ENCODE measurements at regions not wholly inside any gene's neighbourhood (a gene's known extent, or its start where the extent isn't known, plus 50 kb on each side); places are given as distances from the start of the nearest gene placed in this dataset.

DNA sequence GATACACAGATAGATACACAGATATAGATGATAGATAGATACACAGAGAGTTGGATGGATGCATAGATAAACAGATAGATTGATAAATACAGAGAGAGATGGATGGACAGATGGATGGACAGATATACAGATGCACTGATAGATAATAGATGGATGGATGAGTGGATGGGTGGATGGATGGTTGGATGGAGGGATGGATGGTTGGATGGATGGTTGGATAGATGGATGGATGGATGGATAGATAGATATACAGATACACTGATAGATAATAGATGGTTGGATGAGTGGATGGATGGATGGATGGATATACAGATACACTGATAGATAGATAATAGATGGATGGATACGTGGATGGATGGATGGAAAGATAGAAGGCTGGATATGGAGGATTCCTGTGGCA is 290.0 kb upstream of the SHH start:
- DNase-seq (ENCODE audit: low read depth in 2 of 2) = no peak

DNA sequence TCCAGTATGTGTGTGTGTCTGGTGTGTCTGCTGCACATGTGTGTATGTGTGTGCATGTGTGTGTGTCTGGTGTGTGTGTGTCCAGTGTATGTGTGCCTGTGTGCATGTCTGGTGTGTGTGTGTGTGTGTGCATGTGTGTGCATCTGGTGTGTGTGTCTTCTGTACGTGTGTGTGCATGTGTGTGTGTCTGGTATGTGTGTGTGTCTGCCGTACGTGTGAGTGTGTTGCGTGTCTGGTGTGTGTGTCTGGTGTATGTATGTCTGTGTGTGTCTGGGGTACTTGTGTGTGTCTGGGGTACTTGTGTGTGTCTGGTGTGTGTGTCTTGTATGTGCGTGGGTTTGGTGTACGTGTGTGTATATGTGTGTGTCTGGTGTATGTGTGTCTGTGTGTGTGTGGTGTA is 289.1 kb upstream of the SHH start:
- DNase-seq (ENCODE audit: low read depth in 2 of 2) = no peak

DNA sequence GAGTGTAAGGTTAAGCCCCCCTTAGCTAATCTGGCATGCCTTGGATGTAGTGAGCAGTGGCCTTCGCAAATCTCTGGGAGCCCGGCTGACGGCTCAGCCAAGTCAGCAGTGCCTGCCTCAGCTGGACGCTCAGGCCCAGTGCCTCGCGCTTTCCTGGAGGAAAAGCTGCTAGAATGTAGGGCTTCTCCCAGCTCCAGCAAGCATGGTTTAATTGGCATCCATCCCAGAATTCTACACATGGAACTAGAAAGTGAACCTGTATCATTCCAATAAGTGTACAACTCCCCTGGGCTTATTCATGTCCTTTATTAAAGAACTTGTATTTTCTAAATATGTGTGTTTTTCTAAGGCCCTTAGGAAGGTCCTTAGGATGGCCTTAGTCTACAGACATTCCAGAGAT is 287.8 kb upstream of the SHH start:
- no peak for DNase-seq (ENCODE audit: low read depth in 2 of 2)

DNA sequence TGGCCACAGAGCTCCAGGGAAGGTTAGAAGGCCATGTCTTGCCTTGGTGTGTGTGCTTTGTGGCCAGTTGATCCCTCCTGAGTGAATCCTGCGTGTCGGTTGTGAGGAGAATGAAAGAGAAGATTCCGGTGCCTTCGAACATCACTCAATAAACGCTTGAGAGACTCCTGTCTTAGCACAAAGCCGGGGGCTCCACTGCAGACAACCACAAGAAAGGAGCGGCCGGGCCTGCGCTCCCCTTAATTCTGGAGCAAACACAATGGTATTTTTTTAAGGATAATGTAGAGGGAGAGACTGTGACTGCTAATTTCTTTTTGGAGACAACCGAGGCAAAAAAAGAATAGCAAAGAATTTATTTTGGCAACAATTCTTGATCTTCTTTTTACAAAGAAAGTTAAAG is 286.8 kb upstream of the SHH start:
- no peak for DNase-seq (ENCODE audit: low read depth in 2 of 2)

DNA sequence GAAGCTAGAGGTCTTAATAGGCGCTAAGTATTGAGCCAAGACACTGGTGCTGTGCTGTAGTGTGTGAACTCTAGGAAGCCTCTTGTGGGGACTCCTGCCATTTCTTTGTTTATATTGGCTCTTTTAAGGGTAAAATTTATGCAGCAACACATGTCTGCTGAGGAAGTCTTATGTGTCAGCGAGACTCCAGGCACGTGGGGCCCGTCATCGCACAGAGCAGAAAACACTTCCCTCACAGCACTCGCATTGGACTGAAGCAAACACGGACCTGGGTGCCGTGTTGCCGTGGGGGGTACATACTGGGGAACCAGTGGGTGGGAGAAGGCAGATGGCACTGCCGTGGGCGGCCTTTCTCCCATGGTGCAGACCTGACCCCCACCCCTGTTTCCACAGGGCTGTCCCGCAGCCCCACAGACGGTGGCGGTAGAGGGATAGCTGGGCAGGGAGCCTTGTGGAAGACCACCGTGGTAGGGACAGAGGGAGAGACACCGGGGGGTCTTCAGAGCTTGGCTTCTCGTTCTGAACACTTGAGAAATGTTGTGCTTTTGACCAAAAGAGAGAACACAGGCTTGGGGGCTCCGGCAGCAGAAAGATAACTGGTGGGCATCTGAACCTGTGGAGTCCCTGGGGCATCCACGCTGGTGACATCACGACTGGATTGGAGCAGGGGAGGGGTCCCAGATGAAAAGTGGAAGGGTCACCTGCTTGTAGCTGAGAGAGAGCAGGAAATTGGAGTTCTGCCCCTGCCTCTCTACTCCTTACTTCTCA is 284.7 kb upstream of the SHH start:
- DNase-seq (ENCODE audit: low read depth in 2 of 2) = no peak

DNA sequence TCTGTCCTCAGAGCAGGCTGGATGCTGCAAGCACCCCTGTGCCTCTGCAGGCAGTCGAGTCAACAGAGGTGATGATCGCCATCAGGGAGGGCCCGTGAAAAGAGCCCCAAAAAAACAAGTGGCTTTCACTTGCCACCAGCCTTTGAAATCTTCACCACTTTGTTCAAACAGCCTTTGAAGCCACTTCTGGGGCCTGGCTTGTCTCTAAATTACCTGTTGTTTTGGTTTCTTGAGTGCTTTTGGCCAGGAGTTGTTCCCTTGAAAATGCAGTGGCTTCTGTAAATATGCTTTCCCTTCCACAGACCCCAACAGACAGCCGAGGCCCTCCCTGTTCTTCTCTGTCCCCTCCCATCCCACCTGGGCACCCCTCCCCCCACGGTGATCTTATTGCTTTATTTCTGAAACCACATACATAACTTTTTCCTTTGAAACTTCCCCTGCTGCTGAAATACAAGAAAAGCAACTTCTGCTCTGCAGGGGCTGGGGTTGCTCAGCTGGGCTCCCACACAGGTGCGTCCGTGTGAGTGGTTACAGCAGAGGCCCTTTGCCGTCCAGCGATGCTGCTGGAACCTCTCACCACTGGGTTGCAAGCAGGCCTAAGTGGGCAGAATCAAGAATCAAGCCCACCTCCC is 283.8 kb upstream of the SHH start:
- peak in 1 of 2 donors; percentile 6 for DNase-seq (ENCODE audit: low read depth in 2 of 2)

DNA sequence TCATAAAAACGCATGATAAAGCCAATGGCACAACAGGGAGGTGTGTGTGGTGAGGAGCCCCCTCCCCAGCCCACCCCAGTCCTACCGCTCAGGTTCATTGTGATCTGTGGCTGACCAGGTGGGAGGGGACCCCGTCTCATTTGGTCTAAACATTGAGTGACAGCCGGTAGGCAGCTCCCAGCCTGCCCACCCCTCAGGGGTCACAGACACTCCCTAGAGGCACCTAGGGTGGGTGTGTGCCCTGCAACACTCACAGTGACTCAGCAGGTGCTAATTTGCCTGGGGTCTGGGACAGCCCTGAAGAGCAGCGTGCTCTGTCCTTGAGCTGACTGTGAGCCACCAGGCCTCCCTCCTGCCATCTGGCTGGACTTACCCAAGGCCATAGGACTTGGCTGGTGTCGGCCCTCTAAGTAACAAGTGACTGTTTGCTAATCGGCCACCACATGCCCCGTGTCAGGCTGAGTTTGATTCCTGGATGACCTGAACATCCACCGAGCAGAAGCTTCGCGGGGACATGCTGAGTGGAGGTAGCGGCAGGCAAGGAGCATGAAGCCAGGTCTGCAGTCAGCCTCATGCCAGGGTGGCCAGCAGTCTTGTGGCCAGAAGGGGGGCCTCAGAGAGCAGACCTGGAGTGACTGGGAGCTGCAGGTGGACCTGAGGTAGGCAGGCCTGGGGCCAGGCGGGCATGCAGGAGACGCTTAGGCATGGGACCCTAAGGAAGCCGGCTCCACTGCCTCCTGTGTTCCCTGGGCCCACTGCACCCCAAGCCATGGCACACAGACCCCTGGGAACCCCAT is 282.3 kb upstream of the SHH start:
- no peak for DNase-seq (ENCODE audit: low read depth in 2 of 2)

DNA sequence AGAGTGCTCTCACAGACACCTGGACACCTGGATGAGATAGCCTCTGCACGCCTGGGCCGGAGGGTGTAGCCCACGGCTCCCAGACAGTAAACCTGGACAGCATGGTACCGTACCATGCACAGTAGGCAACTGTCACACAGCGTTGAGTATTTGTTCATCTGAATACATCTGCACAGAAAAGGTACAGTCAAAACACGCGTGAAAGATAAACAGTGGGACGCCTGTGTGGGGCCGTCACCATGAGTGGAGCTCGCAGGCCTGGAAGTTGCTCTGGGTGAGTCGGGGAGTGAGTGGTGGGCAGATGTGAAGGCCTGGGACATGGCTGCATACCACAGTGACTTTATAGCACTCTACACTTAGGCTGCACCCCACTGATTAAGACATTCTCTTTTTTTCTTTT is 280.0 kb upstream of the SHH start:
- DNase-seq (ENCODE audit: low read depth in 2 of 2) = no peak

DNA sequence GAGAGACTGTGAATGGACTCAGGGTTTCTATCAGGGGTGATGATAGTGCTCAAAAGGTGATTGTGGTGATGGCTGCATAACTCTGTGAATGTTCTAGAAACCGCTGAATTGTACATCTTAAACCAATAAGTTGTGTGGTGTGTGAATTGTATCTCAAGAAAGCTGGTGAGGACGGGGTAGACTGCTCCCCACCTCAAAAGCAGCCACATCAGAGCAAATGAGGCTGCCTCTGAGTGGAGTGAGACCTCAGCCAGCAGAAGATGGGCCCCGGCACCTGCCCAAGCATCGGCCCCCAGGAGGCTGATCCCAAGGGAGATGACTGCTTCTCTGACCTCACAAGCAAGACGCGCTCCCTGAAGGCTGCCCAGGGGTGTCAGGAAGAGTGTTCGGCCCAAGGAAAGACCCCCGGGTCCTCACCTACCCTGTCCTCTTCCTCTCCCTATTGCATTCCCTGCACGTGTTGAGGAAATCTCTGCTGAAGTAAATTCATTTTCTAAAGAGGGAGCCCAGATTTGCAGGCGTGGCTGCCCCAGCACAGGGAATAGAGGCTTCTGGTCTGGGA is 279.3 kb upstream of the SHH start:
- DNase-seq (ENCODE audit: low read depth in 2 of 2) = no peak

DNA sequence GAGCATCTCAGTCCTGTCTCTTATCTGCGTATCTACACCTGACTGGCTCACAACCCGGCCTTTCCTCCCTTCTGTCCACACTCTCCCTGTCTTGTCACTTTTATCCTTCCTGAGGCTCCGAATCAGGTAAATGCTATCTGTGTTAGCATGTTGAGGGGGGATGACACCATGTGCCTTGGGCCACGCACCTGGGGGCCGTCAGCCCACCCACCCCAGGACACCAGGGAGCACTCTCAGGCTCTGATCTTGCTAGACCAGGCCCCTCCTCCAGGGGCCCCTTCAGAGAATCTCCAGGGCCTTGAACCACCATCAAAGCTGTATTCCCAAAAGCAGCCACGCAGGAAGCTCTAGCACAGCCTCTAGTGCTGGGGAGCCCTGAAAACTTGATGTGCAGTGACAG is 278.7 kb upstream of the SHH start:
- DNase-seq (ENCODE audit: low read depth in 2 of 2) = no peak

DNA sequence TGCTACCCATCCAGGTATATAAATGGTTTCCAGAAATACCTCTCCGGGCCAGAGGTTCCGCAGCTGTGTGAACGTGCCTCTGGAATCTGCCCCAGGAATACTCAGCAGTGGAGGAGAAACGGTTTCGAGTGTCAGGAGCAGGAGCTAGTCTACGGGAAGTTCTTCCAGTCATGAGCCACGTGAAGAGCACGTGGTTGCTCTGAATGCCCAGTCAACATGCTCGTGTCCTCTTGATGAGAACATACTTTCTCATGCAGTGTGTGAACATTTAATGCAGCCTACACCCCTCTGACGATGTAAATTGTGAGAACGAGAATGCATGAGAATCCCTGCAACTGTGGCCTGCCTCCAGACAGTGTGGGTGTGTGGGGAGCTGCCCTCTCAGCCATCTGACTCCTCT is 277.0 kb upstream of the SHH start:
- DNase-seq (ENCODE audit: low read depth in 2 of 2) = no peak

DNA sequence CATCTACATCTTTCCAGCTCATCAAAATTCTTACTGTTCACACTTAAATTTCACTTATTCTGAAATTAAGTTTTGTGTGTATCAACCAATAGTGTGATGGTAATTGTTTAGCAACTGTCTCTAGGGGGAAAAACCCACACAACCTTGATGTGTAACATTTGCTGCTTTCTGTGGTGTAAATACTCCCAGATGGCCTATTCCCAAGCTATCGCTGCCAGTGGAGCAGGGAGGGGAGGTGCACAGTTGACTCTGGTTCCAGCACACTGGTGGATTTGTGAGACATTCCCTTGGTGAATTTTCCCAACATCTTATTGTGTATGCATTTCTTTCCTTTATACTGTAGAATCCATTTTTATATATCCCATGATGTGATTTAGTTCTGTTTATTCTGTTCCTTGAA is 275.9 kb upstream of the SHH start:
- DNase-seq (ENCODE audit: low read depth in 2 of 2) = no peak

DNA sequence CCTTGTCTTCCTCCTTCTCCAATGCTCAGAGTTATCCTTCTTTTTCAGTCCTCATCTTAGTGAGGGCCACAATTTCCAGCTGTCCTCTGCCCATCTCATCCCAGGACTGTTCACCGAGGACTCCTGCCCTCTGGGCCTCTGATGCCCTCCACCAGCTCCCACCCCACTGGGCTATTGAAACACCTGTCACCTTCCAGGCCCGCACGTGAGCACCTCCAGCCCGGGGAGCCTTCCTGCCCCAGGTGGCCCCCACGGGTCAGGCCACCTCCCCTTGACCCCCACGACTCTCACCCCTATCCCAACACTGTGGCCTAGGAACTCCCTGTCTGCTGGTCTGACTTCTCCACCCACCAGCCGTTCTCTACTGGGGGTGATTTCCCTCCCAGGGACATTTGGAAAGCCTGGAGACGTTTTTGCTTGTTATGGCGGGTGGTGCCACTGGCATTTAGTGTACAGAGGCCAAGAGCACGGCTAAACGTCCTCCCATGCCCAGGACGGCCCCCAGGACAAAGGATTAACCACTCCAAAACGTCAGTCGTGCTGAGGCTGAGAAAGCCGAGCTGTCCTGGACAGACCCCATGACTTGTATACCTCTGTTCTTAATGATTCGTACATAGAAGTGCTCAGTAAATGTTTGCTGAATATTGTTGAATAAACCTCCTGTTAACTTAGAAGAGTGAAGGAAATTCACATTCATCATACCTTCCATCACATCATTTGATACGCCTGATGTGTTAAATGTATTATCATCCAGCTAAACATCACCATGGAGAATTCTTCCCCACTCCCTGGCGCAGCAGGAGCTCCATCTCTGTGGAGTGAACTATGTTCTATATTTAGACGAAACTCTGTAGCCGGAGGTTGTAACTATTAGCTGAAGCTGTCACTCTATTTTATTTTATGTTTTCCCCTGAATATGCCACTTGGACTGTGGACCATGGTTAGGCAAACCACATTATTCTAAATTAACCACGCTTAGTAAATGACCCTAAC is 270.1 kb upstream of the SHH start:
- no peak for DNase-seq (ENCODE audit: low read depth in 2 of 2)

DNA sequence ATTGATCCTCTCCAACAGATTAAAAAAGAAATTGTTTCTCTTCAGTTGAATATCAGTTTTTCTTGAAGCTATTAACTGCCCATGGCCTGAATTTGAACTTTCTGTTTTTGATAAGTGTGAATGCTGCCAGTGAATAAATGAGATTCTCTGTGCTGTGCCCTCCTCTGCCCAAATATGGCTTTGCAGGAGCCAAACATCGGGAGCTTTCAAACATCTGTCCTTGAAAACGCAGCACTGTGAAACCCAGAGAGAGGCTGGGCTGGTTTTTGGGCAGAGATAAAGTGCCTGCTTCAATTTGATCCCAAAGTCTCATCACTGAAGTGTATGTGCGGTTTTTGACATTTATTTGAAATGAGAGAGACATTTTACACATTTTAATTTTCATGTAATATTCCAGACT is 268.3 kb upstream of the SHH start:
- no peak for DNase-seq (ENCODE audit: low read depth in 2 of 2)

DNA sequence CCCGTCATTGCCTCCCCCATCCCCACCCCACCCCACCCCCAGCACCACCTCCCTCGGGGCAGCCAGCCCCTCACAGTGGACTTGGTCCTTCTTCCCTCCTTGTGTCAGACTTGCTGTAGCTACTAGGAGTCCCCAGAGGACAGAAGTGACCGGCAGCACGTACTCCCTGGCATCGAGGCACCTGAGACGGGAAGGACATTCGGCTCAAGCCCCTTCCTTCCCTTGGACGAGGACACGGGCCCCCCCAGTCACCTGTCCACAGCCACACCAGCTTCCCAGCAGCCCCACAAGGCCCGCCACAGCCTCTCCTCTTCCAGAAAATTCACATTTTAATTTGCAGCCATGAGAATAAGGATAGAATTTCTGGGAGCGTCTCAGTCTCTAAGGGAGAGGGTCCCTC is 267.8 kb upstream of the SHH start:
- no peak for DNase-seq (ENCODE audit: low read depth in 2 of 2)

DNA sequence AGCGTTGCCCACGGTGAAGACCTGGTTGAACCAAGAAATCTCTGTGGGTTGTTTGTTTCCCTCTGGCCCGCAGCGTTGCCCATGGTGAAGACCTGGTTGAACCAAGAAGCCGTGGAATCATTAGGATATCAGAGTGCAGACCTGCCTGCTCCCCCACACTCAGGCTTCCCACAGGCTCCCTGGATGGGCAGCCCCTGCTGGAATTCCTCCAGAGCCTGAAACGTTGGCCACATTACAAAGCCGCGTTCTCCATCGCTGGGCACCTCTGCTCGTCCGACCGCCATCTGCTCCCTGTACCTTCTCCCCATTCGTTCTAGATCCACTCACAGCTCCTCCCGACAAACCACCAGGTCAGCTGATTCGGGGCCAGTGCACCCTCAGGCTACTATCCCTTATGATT is 266.9 kb upstream of the SHH start:
- DNase-seq (ENCODE audit: low read depth in 2 of 2) = no peak

DNA sequence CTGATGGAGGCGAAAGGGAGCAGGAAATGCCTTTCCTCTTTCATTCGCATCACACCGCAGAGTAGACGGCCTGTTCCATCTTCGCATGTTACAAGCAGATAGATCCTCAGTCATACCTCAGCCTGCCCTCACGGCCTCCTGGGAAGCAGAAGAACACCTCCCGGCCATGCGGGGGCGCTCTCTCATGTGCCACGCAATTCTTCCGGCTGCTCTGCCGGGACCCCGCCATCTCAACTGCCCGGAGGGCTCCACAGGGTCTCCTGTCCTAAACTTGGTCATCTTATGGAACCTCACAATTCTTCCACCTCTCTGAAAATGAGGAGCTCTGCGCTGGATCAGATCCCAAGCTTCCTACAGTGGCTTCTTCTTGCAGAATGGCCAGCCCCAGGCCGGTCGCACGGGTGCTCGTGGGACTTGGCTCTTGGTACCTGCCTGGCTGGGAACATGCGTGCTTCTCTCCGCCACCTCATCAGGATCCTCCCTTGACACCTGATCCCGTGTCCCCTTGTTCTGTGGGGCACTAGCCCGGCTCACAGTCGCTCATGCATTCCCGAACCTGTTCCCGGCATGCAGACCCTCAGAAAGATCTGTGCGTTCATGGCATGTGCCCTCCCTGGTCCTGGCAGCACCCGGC is 262.8 kb upstream of the SHH start:
- DNase-seq (ENCODE audit: low read depth in 2 of 2) = no peak

DNA sequence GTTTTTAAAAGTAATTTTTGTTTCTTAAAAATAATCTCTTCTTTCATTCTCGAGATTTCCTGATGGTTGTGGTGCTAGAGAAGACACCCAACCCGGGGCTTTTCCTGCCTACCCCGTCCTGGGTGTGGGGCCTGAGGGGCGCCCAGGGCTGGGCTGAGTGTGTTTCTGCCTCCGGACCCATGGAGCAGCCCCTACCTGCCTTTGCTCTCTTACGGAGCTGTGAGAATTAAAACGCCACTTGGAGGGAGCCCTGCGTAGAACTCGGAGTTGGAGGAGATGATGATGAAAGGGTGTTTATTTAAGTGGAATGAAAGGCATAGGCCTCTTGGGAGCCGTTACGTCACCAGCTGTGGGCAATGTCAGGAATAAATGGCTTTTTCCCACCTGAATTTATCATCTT is 261.8 kb upstream of the SHH start:
- no peak for DNase-seq (ENCODE audit: low read depth in 2 of 2)

DNA sequence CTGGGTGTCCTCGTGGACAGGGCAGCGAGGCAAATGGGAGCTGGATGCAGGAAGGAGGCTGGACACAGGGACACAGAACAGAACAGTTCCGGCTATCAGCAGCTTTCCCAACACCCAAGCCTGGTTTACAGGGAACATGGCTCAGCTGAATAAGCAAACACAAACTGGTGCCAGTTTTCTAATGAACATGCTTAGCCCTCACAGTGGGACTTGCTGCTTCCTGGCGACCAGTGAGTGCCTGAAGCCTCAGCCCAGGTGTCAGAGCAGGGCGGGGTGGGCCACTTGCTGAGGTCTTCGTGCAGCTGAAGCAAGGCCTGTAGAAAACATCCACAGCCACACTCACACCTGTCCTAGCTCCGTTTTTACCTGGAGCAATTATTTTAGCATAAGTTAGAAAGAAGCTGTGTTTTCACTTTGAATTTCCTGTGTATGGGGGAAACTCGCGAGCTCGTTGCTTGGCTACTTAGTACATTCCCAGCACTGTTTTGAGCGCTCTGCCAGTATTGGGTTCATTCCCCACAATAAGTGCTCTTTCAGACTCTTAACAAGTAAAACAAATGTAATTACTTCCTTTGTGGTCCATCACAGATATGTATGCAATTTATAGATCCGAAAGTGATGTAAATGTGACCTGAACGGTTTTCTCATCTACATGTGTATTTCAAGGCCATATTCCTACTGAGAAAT is 261.2 kb upstream of the SHH start:
- DNase-seq (ENCODE audit: low read depth in 2 of 2) = no peak

DNA sequence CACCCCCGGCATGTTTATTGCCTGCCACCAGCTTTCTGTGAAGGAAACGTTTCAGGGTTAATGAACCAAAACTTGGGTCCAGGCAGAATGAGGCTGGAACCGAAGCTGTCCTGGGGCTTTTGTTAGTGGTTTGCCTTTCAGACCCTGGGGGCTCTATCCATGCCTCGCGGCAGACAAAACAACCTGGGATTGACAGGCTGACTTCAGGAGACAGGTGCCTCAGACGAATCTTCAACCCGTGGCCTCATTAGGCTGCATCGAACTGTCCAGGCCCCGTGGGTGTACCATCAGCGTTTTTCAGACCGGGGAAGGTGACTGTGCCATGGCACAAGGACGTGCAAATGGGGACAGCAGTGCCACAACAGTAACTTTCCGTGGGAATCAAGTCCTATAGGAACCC is 259.3 kb upstream of the SHH start:
- no peak for DNase-seq (ENCODE audit: low read depth in 2 of 2)

Data from stimulated activated CD4-positive, alpha-beta T cell treated with anti-CD3 and anti-CD28 coated beads, Interleukin-4, amount 100 ng/mL, for 48 hours (primary cell).